Panc1 (cell line): ENCODE measurements at regions not wholly inside any gene's neighbourhood (a gene's known extent, or its start where the extent isn't known, plus 50 kb on each side); places are given as distances from the start of the nearest gene placed in this dataset.

Experiments used
- POLR2AphosphoS5 ChIP-seq: IDR thresholded peaks from 2 replicates; pipeline ENCODE4 v1.6.1; 2012; ENCODE audit warnings: mild to moderate bottlenecking, low read depth, low read length, moderate library complexity
- TCF7L2 ChIP-seq: IDR thresholded peaks from 2 replicates; pipeline ENCODE4 v1.6.1; 2011; ENCODE audit warnings: mild to moderate bottlenecking, low read depth, low read length, inconsistent platforms
- TF ChIP-seq, protein P1 (sequence below): fragments of 450-650 bp; IDR thresholded peaks from 2 replicates; pipeline ENCODE4 v1.5.1; 2017; ENCODE audit warnings: mild to moderate bottlenecking
- TF ChIP-seq, protein P2 (sequence below), 2 experiments: IDR thresholded peaks; 2 replicates each; pipeline ENCODE4 v1.6.1; 2011 to 2012; ENCODE audit warnings: low read depth in 2 of 2, control low read depth in 1 of 2, low read length in 1 of 2, mild to moderate bottlenecking in 1 of 2, moderate library complexity in 1 of 2; ENCODE audit not compliant: insufficient read depth in 1 of 2

DNA sequence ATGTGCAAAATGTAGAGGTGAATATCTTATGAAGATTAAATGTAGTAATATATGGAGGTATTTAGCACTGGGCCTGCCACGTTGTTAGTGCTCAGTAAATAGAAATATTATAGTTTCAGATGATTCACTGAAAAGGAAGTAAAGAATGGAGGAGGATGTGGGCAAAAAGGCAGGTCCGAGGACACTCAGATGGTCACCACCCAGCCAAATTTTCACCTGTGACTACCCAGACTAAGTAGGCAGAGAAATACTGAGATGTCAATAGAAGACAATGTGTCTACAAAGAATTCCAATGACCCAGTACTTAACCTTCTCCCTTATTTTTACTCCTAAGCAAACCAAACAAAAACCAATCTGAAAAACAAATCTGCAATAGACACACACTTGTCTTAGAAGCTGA lies 70.3 kb upstream of the ATP10B start:
- TF ChIP-seq, protein P1, sequence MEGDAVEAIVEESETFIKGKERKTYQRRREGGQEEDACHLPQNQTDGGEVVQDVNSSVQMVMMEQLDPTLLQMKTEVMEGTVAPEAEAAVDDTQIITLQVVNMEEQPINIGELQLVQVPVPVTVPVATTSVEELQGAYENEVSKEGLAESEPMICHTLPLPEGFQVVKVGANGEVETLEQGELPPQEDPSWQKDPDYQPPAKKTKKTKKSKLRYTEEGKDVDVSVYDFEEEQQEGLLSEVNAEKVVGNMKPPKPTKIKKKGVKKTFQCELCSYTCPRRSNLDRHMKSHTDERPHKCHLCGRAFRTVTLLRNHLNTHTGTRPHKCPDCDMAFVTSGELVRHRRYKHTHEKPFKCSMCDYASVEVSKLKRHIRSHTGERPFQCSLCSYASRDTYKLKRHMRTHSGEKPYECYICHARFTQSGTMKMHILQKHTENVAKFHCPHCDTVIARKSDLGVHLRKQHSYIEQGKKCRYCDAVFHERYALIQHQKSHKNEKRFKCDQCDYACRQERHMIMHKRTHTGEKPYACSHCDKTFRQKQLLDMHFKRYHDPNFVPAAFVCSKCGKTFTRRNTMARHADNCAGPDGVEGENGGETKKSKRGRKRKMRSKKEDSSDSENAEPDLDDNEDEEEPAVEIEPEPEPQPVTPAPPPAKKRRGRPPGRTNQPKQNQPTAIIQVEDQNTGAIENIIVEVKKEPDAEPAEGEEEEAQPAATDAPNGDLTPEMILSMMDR, result no peak
- TF ChIP-seq, protein P2, sequence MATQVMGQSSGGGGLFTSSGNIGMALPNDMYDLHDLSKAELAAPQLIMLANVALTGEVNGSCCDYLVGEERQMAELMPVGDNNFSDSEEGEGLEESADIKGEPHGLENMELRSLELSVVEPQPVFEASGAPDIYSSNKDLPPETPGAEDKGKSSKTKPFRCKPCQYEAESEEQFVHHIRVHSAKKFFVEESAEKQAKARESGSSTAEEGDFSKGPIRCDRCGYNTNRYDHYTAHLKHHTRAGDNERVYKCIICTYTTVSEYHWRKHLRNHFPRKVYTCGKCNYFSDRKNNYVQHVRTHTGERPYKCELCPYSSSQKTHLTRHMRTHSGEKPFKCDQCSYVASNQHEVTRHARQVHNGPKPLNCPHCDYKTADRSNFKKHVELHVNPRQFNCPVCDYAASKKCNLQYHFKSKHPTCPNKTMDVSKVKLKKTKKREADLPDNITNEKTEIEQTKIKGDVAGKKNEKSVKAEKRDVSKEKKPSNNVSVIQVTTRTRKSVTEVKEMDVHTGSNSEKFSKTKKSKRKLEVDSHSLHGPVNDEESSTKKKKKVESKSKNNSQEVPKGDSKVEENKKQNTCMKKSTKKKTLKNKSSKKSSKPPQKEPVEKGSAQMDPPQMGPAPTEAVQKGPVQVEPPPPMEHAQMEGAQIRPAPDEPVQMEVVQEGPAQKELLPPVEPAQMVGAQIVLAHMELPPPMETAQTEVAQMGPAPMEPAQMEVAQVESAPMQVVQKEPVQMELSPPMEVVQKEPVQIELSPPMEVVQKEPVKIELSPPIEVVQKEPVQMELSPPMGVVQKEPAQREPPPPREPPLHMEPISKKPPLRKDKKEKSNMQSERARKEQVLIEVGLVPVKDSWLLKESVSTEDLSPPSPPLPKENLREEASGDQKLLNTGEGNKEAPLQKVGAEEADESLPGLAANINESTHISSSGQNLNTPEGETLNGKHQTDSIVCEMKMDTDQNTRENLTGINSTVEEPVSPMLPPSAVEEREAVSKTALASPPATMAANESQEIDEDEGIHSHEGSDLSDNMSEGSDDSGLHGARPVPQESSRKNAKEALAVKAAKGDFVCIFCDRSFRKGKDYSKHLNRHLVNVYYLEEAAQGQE (IDR thresholded peaks at IDR 0.05; ENCODE audit: insufficient read depth in 1 of 2, low read depth in 2 of 2, low read length in 1 of 2), result no peak
- TF ChIP-seq POLR2AphosphoS5 (no peak), TCF7L2 (no peak)
